LNCAP (cell line): ENCODE measurements at regions not wholly inside any gene's neighbourhood (a gene's known extent, or its start where the extent isn't known, plus 50 kb on each side); places are given as distances from the start of the nearest gene placed in this dataset.
A peak's percentile ranks its signal among the peaks of the same experiment; 100 is the strongest.

Source experiments
- TF ChIP-seq, protein P1 (sequence below): fragments of 450-650 bp; IDR thresholded peaks from 2 replicates; pipeline ENCODE4 v1.5.1; 2017; ENCODE audit warnings: mild to moderate bottlenecking

DNA sequence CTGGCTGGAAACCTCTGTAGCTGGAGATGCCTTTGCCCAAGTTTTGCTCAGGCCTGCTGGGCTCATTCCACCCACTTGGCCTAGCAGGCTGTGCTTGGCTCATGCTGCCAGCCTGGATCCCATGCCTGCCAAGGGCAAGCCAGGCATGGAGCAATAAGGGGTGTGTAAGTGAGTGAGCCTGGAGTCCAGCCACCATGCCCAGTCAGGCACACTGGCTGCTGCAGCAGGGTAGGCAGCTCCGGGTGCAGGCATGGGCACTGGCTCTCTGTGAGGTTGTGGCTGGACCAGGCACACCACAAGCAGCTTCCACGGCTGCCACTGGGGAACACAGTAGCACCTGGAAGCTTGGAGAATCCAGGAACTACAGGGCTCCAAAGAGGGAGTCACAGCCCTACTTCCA is 147.7 kb upstream of the HS6ST1 start:
- TF ChIP-seq, protein P1, sequence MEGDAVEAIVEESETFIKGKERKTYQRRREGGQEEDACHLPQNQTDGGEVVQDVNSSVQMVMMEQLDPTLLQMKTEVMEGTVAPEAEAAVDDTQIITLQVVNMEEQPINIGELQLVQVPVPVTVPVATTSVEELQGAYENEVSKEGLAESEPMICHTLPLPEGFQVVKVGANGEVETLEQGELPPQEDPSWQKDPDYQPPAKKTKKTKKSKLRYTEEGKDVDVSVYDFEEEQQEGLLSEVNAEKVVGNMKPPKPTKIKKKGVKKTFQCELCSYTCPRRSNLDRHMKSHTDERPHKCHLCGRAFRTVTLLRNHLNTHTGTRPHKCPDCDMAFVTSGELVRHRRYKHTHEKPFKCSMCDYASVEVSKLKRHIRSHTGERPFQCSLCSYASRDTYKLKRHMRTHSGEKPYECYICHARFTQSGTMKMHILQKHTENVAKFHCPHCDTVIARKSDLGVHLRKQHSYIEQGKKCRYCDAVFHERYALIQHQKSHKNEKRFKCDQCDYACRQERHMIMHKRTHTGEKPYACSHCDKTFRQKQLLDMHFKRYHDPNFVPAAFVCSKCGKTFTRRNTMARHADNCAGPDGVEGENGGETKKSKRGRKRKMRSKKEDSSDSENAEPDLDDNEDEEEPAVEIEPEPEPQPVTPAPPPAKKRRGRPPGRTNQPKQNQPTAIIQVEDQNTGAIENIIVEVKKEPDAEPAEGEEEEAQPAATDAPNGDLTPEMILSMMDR: no peak

DNA sequence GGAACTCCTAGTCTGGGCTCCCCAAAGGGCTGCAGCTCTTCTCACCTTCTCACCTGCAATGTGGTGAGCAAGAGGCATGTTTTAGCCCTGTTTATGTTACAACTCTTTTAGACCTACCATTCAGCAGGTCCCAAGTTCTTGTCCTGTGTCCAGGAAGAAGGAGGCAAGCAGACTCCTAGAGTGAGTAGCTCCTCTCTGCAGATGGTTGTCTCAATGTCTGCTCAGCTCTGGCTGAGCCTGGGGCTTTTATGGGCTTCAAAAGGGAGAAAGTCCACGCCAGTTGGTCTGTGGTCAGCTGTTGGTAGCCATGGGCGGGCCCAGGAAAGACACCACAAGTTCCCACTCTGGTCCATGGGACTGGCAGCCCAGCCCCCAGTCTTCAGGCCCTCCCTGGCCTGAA is 148.1 kb upstream of the HS6ST1 start:
- TF ChIP-seq, protein P1: no peak

DNA sequence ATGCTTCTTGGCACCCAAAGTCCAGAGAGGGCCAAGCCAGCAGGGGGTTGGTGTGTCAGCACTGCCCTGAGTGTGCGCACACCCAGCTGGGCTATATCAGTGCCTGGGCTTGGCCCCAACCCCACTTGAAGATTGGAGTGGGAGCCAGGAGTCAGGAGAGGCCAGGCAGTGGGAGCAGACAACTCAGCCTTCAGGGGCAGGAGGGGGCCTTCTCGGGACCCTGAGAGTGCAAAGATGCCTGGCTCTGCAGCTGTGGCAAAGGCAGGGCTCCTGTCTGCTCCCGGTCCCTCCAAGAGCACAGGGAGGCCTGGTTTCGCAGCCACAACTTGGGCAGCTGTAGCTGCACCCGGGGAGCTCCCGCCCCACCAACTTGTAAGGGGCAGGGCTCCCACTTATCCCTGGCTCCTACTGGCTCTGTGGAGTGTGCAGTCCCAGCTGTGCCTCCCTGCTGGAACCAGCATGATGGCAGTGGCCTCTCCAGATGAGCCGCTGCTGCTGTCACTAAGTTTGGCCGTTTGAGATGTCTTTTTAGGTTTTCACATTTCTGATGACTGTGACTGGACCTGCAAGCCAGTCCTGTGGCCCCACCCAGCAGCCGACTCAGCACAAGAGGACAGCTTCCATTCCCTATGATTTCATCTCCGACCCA is 148.8 kb upstream of the HS6ST1 start:
- TF ChIP-seq, protein P1: no peak

DNA sequence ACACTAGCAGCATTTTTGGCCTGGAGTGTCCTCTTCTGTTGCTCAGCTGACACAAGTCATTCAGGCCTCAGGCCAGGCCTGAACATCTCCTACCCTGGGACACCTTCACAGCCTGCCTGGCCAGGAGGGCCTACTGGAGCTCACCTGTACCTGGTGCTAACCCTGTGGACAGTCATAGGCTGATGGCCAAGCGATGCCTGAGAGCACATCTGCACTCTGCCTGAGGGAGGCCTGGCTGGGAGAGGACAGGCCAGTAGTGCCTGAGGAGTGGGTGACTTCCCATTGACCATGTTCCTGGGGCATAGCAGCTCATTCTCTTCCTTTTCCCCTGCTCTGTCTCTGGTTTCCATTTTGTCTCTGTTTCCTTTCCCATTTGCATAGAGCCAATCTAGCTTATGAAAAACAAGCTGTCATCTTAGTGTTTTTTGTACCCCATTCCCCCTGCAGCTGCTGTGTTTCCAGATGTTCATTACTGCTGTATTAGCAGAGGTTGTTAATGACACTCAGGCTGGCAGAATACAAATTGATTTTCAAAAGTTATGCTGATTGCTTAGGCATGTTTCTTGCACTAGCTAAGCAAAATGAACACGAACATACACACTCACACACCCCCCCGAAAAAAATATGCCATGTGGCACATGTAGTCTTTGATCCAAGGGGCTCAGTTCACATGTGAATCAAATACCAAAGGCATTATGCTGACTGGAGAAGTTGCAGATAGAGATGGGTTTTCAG is 149.7 kb upstream of the HS6ST1 start:
- TF ChIP-seq, protein P1: no peak

DNA sequence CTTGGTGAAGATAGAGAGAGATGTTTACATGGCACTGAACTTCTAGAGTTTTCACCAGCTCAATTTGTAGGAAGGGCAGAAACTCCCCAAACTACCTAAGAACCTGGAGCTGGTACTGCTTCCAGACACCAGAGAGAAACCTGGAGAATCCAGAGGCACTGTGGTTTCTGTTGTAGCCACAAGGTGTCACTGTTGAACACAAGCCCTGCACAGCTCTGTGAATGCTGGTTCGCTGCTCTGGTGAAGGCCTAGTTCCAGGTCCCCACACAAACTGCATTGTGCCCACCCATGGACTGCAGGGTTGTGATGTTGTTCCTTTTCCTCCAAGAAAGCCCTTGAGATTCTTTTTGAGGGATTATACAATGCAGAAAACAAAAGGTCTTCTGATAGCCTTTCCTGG is 150.5 kb upstream of the HS6ST1 start:
- TF ChIP-seq, protein P1: peak; percentile 46; the same call in 1 of the 2 replicates

DNA sequence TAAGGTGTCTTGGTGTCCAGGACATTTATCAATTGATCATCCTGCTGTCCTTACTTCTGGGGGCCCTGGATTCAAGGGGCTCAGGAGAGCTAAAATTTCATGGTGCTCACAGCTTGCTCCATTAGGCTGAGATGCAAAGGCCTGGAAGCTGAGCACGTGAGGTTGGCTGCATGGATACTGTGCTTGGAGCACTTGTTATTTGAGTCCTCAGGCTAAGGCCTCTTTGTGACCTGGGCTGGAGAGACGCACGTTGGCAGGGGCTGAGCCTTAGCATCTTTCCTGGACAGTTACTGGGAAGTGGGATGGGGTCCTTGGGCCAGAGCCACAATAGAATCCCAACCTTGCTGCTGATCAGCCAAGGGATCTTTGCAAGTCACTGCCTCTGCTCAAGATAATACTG is 151.2 kb upstream of the HS6ST1 start:
- TF ChIP-seq, protein P1: no peak

DNA sequence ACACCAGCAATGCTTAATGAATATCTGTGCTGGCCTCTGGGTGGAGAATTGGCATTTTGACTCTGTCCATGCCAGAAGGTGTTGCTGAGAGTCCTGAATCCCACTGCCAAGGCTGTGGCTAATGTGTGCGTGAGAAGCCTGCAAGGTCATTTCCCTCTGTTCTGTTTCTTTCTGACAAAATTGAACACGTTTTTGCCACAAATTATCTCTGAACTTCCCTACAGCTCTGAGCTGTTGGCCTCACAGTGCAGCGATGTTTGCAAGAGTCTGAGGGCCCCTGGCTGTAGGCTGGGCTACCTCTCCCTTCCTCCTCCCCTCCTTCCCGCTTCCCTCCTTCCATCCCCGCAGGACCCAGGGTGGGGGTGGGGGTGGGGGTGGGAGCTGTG is 154.1 kb upstream of the HS6ST1 start:
- TF ChIP-seq, protein P1: no peak
